ENCODE measurements at regions not wholly inside any gene's neighbourhood (a gene's known extent, or its start where the extent isn't known, plus 50 kb on each side); places are given as distances from the start of the nearest gene placed in this dataset.

DNA sequence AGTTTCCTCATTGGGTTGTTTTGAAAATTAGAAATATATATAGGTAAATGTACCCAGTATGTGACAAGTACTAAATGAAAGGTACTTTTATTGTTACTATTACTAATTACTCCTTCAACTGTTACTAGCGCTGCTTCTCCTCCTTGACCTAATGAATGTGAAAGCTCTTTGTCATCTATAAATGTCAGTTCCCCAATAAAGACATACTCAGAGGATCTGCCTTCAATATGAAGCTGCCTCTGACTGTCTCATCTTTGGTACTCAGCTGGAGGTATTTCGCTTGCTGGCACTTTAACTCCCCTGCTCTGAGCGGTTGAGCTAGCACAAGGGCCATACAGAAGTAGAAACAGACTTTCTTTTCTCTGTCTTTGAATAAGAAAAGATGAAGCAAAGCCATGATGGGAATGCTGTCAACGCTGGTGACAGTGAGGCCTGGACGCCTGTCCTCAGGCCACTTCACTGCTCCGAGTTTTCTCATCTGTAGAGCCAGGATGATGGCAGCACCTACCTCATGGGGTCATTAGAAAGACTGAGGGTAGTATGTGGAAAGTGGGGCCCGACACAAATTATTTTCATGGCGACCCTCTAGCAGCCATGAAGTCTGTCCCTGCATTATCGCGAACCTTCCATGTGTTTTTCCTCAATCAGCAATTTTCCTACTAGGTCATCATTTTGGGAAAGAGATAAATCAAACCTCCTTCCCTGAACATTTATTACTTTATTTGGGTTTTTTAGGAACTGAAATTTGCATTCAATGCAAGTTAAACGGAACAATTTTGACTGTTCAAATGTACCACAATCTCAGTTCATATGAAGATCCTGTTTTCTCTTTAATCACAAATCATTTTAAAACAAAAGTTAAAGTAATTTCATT, 55.9 kb upstream of the SNX9 start:
- Histone ChIP-seq H4K91ac (ENCODE audit: low read depth, low read length) (no peak overlapping the region), H3K23ac (ENCODE audit: low read length) (no peak overlapping the region)
- WGBS (ENCODE audit: extremely low coverage, insufficient coverage, insufficient read length), result no CpG with 5 or more reads among the region's 11 CpGs

DNA sequence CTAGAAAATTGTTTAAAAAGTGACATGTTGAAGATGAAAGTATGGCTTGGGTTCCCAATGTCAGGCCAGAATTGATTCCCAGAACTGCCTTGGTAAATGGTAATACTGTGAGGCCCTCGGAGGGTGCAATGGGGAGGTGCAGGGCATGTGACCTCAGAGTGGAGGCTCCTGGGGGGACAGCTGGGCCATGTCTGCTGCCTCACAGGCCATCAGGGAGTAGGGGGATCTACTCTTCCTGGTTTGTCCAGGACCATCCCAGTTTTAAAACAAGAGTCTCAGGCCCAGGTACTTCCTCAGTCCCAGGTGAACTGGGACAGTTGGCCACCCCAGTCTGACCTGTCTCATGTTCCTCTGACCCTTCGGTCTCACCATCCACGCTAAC, 55.3 kb upstream of the SNX9 start:
- H4K91ac ChIP-seq (ENCODE audit: low read depth, low read length), result no peak overlapping the region
- no peak overlapping the region for H3K27ac ChIP-seq (ENCODE audit: low read depth, low read length)
- DNase-seq, result no peak
- H3K9ac ChIP-seq (ENCODE audit: low read length), result no peak overlapping the region
- H4K8ac ChIP-seq (ENCODE audit: low read depth, low read length), result no peak overlapping the region
- no peak overlapping the region for H2BK120ac ChIP-seq (ENCODE audit: insufficient read depth, low read length, poor library complexity)
- peaks cover 5% of the 10 kb centered on the region for H3K79me1 ChIP-seq (ENCODE audit: low read length)
- no peak overlapping the region for H2AK5ac ChIP-seq (ENCODE audit: low read length)
- H3K9me3 ChIP-seq (ENCODE audit: insufficient read depth, low read depth, low read length), result peaks cover 3% of the 10 kb centered on the region
- WGBS (ENCODE audit: extremely low coverage, insufficient coverage, insufficient read length), result 100% methylated on average over 2 of the region's 3 CpGs
- no peak overlapping the region for H4K12ac ChIP-seq (ENCODE audit: low read depth, low read length)
- H3K4me1 ChIP-seq (ENCODE audit: control insufficient read depth in 1 of 2, insufficient read depth in 2 of 2, low read length in 2 of 2), result peaks cover 12 to 13% of the 10 kb centered on the region in 2 experiments
- H3K79me2 ChIP-seq (ENCODE audit: control insufficient read depth, insufficient read depth, low read length, poor library complexity), result peaks cover 1% of the 10 kb centered on the region
- H3K27me3 ChIP-seq (ENCODE audit: insufficient read depth, low read length), result no peaks in the 10 kb centered on the region
- H2BK5ac ChIP-seq (ENCODE audit: low read depth, low read length, poor library complexity), result no peak overlapping the region
- H3K4me3 ChIP-seq (ENCODE audit: low read depth, low read length), result no peak overlapping the region
- H3K23ac ChIP-seq (ENCODE audit: low read length), result no peak overlapping the region
- no peak overlapping the region for H2AFZ ChIP-seq (ENCODE audit: insufficient read depth, low read length, poor library complexity)
- H2BK12ac ChIP-seq (ENCODE audit: low read length), result peak overlapping the region; percentile 13
- H3K18ac ChIP-seq (ENCODE audit: low read length), result no peak overlapping the region
- H3K4ac ChIP-seq (ENCODE audit: low read depth, low read length), result no peak overlapping the region
- no peak overlapping the region for H3K14ac ChIP-seq (ENCODE audit: low read length)
- H3K4me2 ChIP-seq (ENCODE audit: low read length), result no peak overlapping the region
- no peaks in the 10 kb centered on the region for H3K36me3 ChIP-seq (ENCODE audit: control insufficient read depth in 1 of 2, insufficient read depth in 2 of 2, low read length in 2 of 2)

More for the DNA sequence above, 55.9 kb upstream of the SNX9 start:
- H3K9ac ChIP-seq (ENCODE audit: low read length), result no peak overlapping the region
- no peak overlapping the region for H3K14ac ChIP-seq (ENCODE audit: low read length)
- no peak overlapping the region for H2BK5ac ChIP-seq (ENCODE audit: low read depth, low read length, poor library complexity)
- no peak overlapping the region for H3K4me3 ChIP-seq (ENCODE audit: low read depth, low read length)
- H2AFZ ChIP-seq (ENCODE audit: insufficient read depth, low read length, poor library complexity), result no peak overlapping the region
- H3K4me1 ChIP-seq (ENCODE audit: control insufficient read depth in 1 of 2, insufficient read depth in 2 of 2, low read length in 2 of 2), result peaks cover 14 to 15% of the 10 kb centered on the region in 2 experiments
- no peak overlapping the region for H3K4ac ChIP-seq (ENCODE audit: low read depth, low read length)
- no peak overlapping the region for H3K27ac ChIP-seq (ENCODE audit: low read depth, low read length)
- DNase-seq, result no peak
- no peak overlapping the region for H2BK120ac ChIP-seq (ENCODE audit: insufficient read depth, low read length, poor library complexity)
- H3K18ac ChIP-seq (ENCODE audit: low read length), result no peak overlapping the region
- peaks cover 1% of the 10 kb centered on the region for H3K9me3 ChIP-seq (ENCODE audit: insufficient read depth, low read depth, low read length)
- no peaks in the 10 kb centered on the region for H3K27me3 ChIP-seq (ENCODE audit: insufficient read depth, low read length)
- H3K79me1 ChIP-seq (ENCODE audit: low read length), result peaks cover 7% of the 10 kb centered on the region
- no peak overlapping the region for H2BK12ac ChIP-seq (ENCODE audit: low read length)
- no peaks in the 10 kb centered on the region for H3K36me3 ChIP-seq (ENCODE audit: control insufficient read depth in 1 of 2, insufficient read depth in 2 of 2, low read length in 2 of 2)
- no peak overlapping the region for H2AK5ac ChIP-seq (ENCODE audit: low read length)
- no peak overlapping the region for H3K4me2 ChIP-seq (ENCODE audit: low read length)
- H3K79me2 ChIP-seq (ENCODE audit: control insufficient read depth, insufficient read depth, low read length, poor library complexity), result peaks cover 1% of the 10 kb centered on the region
- H4K12ac ChIP-seq (ENCODE audit: low read depth, low read length), result no peak overlapping the region
- no peak overlapping the region for H4K8ac ChIP-seq (ENCODE audit: low read depth, low read length)

DNA sequence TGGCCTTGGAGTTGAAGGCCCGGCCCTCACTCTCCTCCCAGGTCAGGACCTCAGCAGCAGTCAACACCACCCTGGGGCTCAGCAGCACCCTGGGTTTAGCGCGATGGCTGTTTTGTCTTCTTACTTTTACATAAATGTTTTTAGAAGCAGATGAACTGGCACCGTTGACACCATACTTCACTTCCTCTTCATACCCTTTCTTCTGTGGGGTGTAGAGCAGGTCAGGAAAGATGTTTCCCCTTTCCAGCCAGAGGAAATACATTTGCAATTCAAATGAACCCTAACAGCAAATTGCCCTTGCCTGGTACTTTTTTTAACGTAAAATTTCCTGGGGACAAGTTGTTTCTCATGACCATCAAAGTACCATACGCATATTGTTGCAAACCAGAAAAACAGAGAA, 54.7 kb upstream of the SNX9 start:
- H2AFZ ChIP-seq (ENCODE audit: insufficient read depth, low read length, poor library complexity), result no peak overlapping the region
- H3K14ac ChIP-seq (ENCODE audit: low read length), result no peak overlapping the region
- H3K23ac ChIP-seq (ENCODE audit: low read length), result no peak overlapping the region
- H4K8ac ChIP-seq (ENCODE audit: low read depth, low read length), result no peak overlapping the region
- H3K4me1 ChIP-seq (ENCODE audit: control insufficient read depth in 1 of 2, insufficient read depth in 2 of 2, low read length in 2 of 2), result peaks cover 7 to 8% of the 10 kb centered on the region in 2 experiments
- H2BK5ac ChIP-seq (ENCODE audit: low read depth, low read length, poor library complexity), result no peak overlapping the region
- H2AK5ac ChIP-seq (ENCODE audit: low read length), result no peak overlapping the region
- H3K79me2 ChIP-seq (ENCODE audit: control insufficient read depth, insufficient read depth, low read length, poor library complexity), result no peaks in the 10 kb centered on the region
- H3K27ac ChIP-seq (ENCODE audit: low read depth, low read length), result no peak overlapping the region
- no peak for DNase-seq
- no peak overlapping the region for H2BK120ac ChIP-seq (ENCODE audit: insufficient read depth, low read length, poor library complexity)
- H3K27me3 ChIP-seq (ENCODE audit: insufficient read depth, low read length), result no peaks in the 10 kb centered on the region
- no peak overlapping the region for H4K12ac ChIP-seq (ENCODE audit: low read depth, low read length)
- H3K18ac ChIP-seq (ENCODE audit: low read length), result no peak overlapping the region
- peaks cover 3% of the 10 kb centered on the region for H3K9me3 ChIP-seq (ENCODE audit: insufficient read depth, low read depth, low read length)
- no peak overlapping the region for H3K4me3 ChIP-seq (ENCODE audit: low read depth, low read length)
- H4K91ac ChIP-seq (ENCODE audit: low read depth, low read length), result no peak overlapping the region
- H2BK12ac ChIP-seq (ENCODE audit: low read length), result no peak overlapping the region
- no peaks in the 10 kb centered on the region for H3K79me1 ChIP-seq (ENCODE audit: low read length)
- no peak overlapping the region for H3K9ac ChIP-seq (ENCODE audit: low read length)
- no peaks in the 10 kb centered on the region for H3K36me3 ChIP-seq (ENCODE audit: control insufficient read depth in 1 of 2, insufficient read depth in 2 of 2, low read length in 2 of 2)
- H3K4me2 ChIP-seq (ENCODE audit: low read length), result no peak overlapping the region
- no peak overlapping the region for H3K4ac ChIP-seq (ENCODE audit: low read depth, low read length)
- WGBS (ENCODE audit: extremely low coverage, insufficient coverage, insufficient read length), result no CpG with 5 or more reads among the region's 6 CpGs

DNA sequence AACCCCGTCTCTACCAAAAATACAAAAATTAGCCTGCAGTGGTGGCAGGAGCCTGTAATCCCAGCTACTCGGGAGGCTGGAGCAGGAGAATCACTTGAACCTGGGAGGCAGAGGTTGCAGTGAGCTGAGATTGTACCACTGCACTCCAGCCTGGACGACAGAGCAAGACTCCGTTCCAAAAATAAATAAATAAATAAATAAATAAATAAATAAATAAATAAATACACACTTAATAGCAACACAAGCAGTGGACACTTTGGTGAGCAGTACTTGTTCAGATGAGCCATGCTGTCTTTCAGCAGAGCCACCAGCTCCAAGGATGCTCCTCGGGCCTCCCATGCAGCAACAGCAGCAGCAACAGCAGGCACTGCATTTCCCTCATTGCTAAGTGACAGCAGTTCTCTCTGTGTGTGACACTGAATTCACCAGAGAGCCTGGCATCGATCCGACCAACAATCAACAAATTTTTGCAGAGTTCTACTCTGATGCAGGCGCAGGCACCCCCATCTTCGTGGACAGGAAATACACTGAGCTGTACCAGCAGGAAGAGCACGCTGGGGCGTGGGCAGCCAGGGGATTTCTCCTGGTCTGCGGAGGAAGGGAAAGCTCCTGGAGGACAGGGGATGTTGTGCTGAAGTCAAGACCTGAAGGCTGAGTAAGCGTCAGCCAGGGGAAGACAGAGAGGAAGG, 54.0 kb upstream of the SNX9 start:
- Histone ChIP-seq H3K79me1 (ENCODE audit: low read length) (no peaks in the 10 kb centered on the region), H3K27me3 (ENCODE audit: insufficient read depth, low read length) (no peaks in the 10 kb centered on the region), H2AFZ (ENCODE audit: insufficient read depth, low read length, poor library complexity) (no peak overlapping the region), H2AK5ac (ENCODE audit: low read length) (no peak overlapping the region), H3K4me3 (ENCODE audit: low read depth, low read length) (no peak overlapping the region), H4K8ac (ENCODE audit: low read depth, low read length) (no peak overlapping the region), H2BK12ac (ENCODE audit: low read length) (no peak overlapping the region), H3K23ac (ENCODE audit: low read length) (no peak overlapping the region), H3K36me3 (ENCODE audit: control insufficient read depth in 1 of 2, insufficient read depth in 2 of 2, low read length in 2 of 2) (no peaks in the 10 kb centered on the region), H3K9me3 (ENCODE audit: insufficient read depth, low read depth, low read length) (peaks cover 3% of the 10 kb centered on the region), H3K79me2 (ENCODE audit: control insufficient read depth, insufficient read depth, low read length, poor library complexity) (no peaks in the 10 kb centered on the region), H2BK5ac (ENCODE audit: low read depth, low read length, poor library complexity) (no peak overlapping the region), H4K91ac (ENCODE audit: low read depth, low read length) (no peak overlapping the region), H3K4me1 (ENCODE audit: control insufficient read depth in 1 of 2, insufficient read depth in 2 of 2, low read length in 2 of 2) (peaks cover 2 to 3% of the 10 kb centered on the region in 2 experiments), H3K4ac (ENCODE audit: low read depth, low read length) (no peak overlapping the region), H2BK120ac (ENCODE audit: insufficient read depth, low read length, poor library complexity) (no peak overlapping the region), H3K9ac (ENCODE audit: low read length) (no peak overlapping the region), H3K18ac (ENCODE audit: low read length) (no peak overlapping the region), H3K27ac (ENCODE audit: low read depth, low read length) (no peak overlapping the region), H4K12ac (ENCODE audit: low read depth, low read length) (no peak overlapping the region), H3K14ac (ENCODE audit: low read length) (no peak overlapping the region), H3K4me2 (ENCODE audit: low read length) (no peak overlapping the region)
- WGBS (ENCODE audit: extremely low coverage, insufficient coverage, insufficient read length), result no CpG with 5 or more reads among the region's 13 CpGs
- DNase-seq, result no peak

Measured in trophoblast cell (in vitro differentiated cells and primary cell).